NB4 (cell line): ENCODE measurements at regions not wholly inside any gene's neighbourhood (a gene's known extent, or its start where the extent isn't known, plus 50 kb on each side); places are given as distances from the start of the nearest gene placed in this dataset.

Source experiments
- CTCF ChIP-seq: IDR thresholded peaks from one replicate; pipeline ENCODE4 v1.5.1; 2012; ENCODE audit warnings: low read depth, low read length
- MAX ChIP-seq: IDR thresholded peaks from 2 replicates; pipeline ENCODE4 v1.6.1; 2011; ENCODE audit warnings: low read depth, low read length
- MYC ChIP-seq: IDR thresholded peaks from 2 replicates; pipeline ENCODE4 v1.6.1; 2011; ENCODE audit warnings: low read depth, low read length
- POLR2A ChIP-seq: IDR thresholded peaks from 2 replicates; pipeline ENCODE4 v1.6.1; 2011; ENCODE audit warnings: mild to moderate bottlenecking; ENCODE audit not compliant: insufficient read length; ENCODE audit errors: extremely low read depth

GRCh38 chr4:177713454-177713853, 271.2 kb upstream of the AGA start:
- no peak for TF ChIP-seq CTCF
- no peak for TF ChIP-seq POLR2A
- no peak for TF ChIP-seq MAX
- no peak for TF ChIP-seq MYC
